HL-60 (cell line): ENCODE measurements at regions not wholly inside any gene's neighbourhood (a gene's known extent, or its start where the extent isn't known, plus 50 kb on each side); places are given as distances from the start of the nearest gene placed in this dataset.

Experiments used
- CTCF ChIP-seq: IDR thresholded peaks from one replicate; pipeline ENCODE4 v1.5.1; 2011; ENCODE audit warnings: low read length, control low read depth, inconsistent platforms; ENCODE audit not compliant: insufficient read depth
- POLR2AphosphoS5 ChIP-seq: IDR thresholded peaks from 2 replicates; pipeline ENCODE4 v1.6.1; 2012; ENCODE audit warnings: low read depth

- no peak for TF ChIP-seq CTCF
- TF ChIP-seq POLR2AphosphoS5 = no peak
These were observed 69.3 kb upstream of the STC2 start for GRCh38 chr5:173397516-173397915.
